Breast epithelium (tissue), 3 donors: ENCODE measurements at regions not wholly inside any gene's neighbourhood (a gene's known extent, or its start where the extent isn't known, plus 50 kb on each side); places are given as distances from the start of the nearest gene placed in this dataset.

Source experiments
- POLR2A ChIP-seq: fragments of 450-650 bp; IDR thresholded peaks from one replicate; pipeline ENCODE4 v1.6.1; 2016; ENCODE audit warnings: antibody characterized with exemption, mild to moderate bottlenecking, moderate library complexity
- TF ChIP-seq, protein P1 (sequence below), 3 donors: fragments of 450-650 bp; IDR thresholded peaks; one replicate each; pipeline ENCODE4 v1.5.1; 2016 to 2017; ENCODE audit warnings: antibody characterized with exemption in 3 of 3, mild to moderate bottlenecking in 3 of 3, moderate library complexity in 3 of 3

DNA sequence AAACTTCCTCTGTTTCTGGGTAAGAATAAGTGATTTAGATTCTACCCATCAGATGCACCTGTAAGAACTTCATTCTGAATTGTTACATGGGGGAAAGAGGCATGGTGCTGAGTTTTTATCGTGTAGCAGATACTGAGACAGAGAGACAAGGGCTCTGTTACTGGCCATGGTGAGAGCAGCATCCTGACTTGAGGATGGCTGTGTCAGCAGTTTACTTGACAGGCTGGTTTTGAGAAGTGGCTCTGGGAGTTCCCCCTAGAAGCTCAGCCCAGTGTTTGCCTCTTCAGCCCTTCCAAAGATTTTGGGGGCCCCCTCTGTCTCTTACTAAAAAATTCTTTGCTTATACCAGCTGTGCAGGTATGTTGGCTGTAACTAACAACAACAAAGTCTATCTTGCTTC, 510.5 kb downstream of the LRRC70 start:
- TF ChIP-seq, protein P1, sequence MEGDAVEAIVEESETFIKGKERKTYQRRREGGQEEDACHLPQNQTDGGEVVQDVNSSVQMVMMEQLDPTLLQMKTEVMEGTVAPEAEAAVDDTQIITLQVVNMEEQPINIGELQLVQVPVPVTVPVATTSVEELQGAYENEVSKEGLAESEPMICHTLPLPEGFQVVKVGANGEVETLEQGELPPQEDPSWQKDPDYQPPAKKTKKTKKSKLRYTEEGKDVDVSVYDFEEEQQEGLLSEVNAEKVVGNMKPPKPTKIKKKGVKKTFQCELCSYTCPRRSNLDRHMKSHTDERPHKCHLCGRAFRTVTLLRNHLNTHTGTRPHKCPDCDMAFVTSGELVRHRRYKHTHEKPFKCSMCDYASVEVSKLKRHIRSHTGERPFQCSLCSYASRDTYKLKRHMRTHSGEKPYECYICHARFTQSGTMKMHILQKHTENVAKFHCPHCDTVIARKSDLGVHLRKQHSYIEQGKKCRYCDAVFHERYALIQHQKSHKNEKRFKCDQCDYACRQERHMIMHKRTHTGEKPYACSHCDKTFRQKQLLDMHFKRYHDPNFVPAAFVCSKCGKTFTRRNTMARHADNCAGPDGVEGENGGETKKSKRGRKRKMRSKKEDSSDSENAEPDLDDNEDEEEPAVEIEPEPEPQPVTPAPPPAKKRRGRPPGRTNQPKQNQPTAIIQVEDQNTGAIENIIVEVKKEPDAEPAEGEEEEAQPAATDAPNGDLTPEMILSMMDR (IDR thresholded peaks at IDR 0.05): no peak
- TF ChIP-seq POLR2A: no peak
